ENCODE measurements at regions not wholly inside any gene's neighbourhood (a gene's known extent, or its start where the extent isn't known, plus 50 kb on each side); places are given as distances from the start of the nearest gene placed in this dataset.

DNA sequence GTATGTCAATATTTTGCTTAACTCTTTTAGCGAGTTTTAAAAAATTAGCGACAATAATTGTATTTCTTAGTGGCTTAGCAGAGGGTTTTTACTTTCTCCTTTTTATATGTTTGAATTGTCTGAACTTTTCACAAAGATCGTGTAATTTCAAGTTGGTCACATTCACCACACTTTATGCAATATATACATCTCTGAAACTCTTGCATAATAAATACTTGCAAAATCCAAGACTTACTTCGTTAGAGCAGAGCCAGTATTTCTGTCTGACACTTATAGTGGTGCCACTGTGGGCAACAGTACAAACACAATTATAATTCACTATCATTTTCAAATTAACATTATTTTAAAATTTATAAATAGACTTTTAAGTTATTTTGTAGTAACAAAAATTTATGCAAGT lies 62.0 kb downstream of the SUCNR1 start:
- Histone ChIP-seq H3K9ac (no peak overlapping the region), H3K36me3 (no peaks in the 10 kb centered on the region), H3K27me3 (no peaks in the 10 kb centered on the region), H3K27ac (no peak overlapping the region), H3K9me3 (replicated peaks in 1 of 11) (no peaks in the 10 kb centered on the region), H3K4me1 (no peaks in the 10 kb centered on the region), H3K4me3 (no peak overlapping the region), H4K20me1 (no peaks in the 10 kb centered on the region), H3K4me2 (no peak overlapping the region)
- TF ChIP-seq Cebpa-rat (IDR thresholded peaks at IDR 0.05) = no peak

DNA sequence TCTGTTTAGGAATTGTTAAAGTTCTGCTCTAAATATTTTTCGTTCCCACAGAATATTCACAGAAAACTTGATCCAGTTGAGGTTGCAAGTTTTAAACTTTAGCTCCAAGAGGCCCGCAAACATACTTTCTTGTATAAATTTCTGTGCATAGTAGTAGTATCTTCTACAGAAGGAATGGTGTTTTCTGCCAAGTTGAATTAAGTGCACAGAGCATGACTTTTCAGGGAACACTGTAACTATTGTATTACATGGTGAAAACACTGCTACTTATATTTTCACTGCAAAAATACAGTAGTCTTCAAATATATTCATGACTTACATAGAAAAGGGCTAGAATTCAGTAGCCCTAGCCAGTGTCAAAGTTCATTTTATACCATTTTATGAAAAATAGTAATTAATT lies 67.0 kb downstream of the SUCNR1 start:
- H3K27ac ChIP-seq = no peak overlapping the region
- H3K4me3 ChIP-seq = no peak overlapping the region
- no peaks in the 10 kb centered on the region for H3K36me3 ChIP-seq
- H4K20me1 ChIP-seq = no peaks in the 10 kb centered on the region
- H3K27me3 ChIP-seq = no peaks in the 10 kb centered on the region
- no peaks in the 10 kb centered on the region for H3K4me1 ChIP-seq
- no peak overlapping the region for H3K4me2 ChIP-seq
- TF ChIP-seq Cebpa-rat (IDR thresholded peaks at IDR 0.05) = no peak
- no peaks in the 10 kb centered on the region for H3K9me3 ChIP-seq (replicated peaks in 1 of 11)
- no peak overlapping the region for H3K9ac ChIP-seq

DNA sequence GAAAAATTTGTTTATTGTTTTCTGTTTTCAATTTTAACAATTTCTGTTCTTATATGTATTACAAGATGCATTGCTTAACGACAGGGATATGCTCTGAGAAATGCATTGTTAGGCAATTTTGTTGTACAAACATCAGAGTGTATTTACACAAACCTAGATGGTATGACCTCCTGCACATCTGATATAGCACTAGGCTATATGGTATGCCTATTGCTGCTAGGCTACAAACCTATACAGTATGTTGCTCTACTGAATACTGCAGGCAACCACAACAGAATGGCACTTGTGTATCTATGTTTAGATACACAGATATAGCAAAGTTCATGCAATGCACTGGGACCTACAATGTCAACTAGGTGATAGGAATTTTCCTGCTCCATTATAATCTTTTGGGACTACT lies 70.1 kb downstream of the SUCNR1 start:
- H4K20me1 ChIP-seq = no peaks in the 10 kb centered on the region
- no peaks in the 10 kb centered on the region for H3K36me3 ChIP-seq
- H3K4me3 ChIP-seq = no peak overlapping the region
- peaks cover 0 to 9% (median 0%) of the 10 kb centered on the region in 10 experiments; a peak in 2 of 20 replicates for H3K4me1 ChIP-seq
- H3K9me3 ChIP-seq (replicated peaks in 1 of 11) = no peaks in the 10 kb centered on the region
- TF ChIP-seq Cebpa-rat (IDR thresholded peaks at IDR 0.05) = no peak
- no peaks in the 10 kb centered on the region for H3K27me3 ChIP-seq
- H3K27ac ChIP-seq = no peak overlapping the region
- no peak overlapping the region for H3K4me2 ChIP-seq
- H3K9ac ChIP-seq = no peak overlapping the region

DNA sequence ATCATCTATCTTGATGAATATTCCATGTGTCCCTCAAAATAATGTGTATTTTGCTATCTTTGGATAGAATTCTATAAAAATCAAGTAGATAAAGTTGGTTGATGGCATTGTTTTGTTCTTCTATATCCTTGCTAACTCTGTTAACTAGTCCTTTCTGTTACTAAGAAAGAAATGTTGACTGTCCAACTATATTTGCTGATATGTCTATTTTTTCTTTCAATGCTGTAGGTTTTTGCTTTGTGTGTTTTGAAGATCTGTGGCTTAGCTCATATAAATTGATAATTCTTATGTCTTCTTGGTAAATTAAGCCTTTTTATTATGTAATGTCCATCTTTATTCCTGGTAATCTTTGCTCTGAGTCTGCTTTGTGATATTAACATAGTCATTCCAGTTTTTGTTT lies 70.9 kb downstream of the SUCNR1 start:
- Histone ChIP-seq H3K27me3 (no peaks in the 10 kb centered on the region), H3K36me3 (no peaks in the 10 kb centered on the region), H3K27ac (no peak overlapping the region), H4K20me1 (no peaks in the 10 kb centered on the region), H3K4me1 (peaks cover 0 to 9% (median 0%) of the 10 kb centered on the region in 10 experiments; a peak in 2 of 20 replicates), H3K9me3 (replicated peaks in 1 of 11) (no peaks in the 10 kb centered on the region), H3K4me2 (no peak overlapping the region), H3K4me3 (no peak overlapping the region), H3K9ac (no peak overlapping the region)
- TF ChIP-seq Cebpa-rat (IDR thresholded peaks at IDR 0.05) = no peak

DNA sequence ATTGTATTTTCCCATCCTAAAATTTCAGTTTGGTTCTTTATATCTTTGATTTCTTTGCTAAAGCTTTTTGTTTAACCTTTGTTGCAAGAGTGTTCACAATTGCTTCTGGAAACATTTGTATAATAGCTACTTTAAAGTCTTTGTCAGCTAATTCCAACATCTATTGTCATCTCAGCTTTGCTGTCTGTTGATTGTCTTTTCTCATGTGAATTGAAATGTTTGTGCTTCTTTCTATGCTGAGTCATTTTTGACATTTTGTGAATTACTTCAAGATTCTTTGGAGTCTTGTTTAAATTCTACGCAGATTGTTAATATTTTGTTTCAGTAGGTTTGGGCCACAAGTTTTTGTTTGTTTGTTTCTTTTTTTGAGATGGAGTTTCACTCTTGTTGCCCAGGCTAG lies 73.2 kb downstream of the SUCNR1 start:
- Histone ChIP-seq H3K9me3 (replicated peaks in 1 of 11) (peaks cover 0 to 4% (median 0%) of the 10 kb centered on the region in 11 experiments; a peak in 2 of 22 replicates), H3K4me1 (peaks cover 0 to 9% (median 0%) of the 10 kb centered on the region in 10 experiments; a peak in 2 of 20 replicates), H3K36me3 (no peaks in the 10 kb centered on the region), H4K20me1 (no peaks in the 10 kb centered on the region), H3K4me3 (no peak overlapping the region), H3K9ac (no peak overlapping the region), H3K4me2 (no peak overlapping the region), H3K27ac (no peak overlapping the region), H3K27me3 (no peaks in the 10 kb centered on the region)
- no peak for TF ChIP-seq Cebpa-rat (IDR thresholded peaks at IDR 0.05)

DNA sequence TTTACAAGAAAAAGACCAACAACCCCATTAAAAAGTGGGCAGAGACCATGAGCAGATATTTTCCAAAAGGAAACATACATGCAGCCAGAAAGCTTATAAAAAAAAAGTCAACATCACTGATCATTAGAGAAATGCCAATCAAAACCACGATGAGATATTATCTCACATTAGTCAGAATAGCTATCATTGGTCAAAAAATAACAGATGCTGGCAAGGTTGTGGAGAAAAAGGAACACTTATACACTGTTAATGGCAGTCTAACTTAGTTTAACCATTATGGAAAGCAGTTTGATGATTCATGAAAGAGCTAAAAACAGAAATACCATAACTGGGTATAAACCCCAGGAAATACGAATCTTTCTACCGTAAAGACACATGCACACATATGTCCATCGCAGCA lies 76.3 kb downstream of the SUCNR1 start:
- Histone ChIP-seq H3K9me3 (replicated peaks in 1 of 11) (peaks cover 0 to 4% (median 0%) of the 10 kb centered on the region in 11 experiments; a peak in 2 of 22 replicates), H3K4me2 (no peak overlapping the region), H3K4me1 (peaks cover 0 to 9% (median 0%) of the 10 kb centered on the region in 10 experiments; a peak in 2 of 20 replicates), H3K36me3 (no peaks in the 10 kb centered on the region), H4K20me1 (no peaks in the 10 kb centered on the region), H3K27me3 (no peaks in the 10 kb centered on the region), H3K9ac (no peak overlapping the region), H3K4me3 (no peak overlapping the region), H3K27ac (no peak overlapping the region)
- TF ChIP-seq Cebpa-rat (IDR thresholded peaks at IDR 0.05) = no peak

DNA sequence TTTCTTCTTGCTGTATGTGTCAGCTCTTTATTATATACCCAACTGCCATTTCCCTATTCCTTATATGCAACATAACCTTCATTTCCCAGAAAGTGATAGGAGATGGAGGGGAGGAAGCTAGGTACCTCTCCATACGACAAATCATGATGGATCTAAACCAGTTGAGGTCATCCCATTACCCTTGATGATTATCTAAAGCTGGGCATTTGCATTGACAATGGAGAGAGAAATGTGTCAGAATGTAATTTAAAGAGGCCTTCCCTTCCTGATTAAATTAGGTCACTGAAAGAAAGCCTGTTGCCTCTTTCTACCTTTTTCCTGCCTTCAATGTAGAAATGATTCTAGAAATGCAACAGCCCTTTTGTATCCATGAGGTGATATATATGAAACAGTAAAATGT lies 81.9 kb downstream of the SUCNR1 start:
- no peaks in the 10 kb centered on the region for H3K9me3 ChIP-seq (replicated peaks in 1 of 11)
- no peak overlapping the region for H3K27ac ChIP-seq
- no peaks in the 10 kb centered on the region for H3K4me1 ChIP-seq
- no peaks in the 10 kb centered on the region for H4K20me1 ChIP-seq
- H3K4me2 ChIP-seq = no peak overlapping the region
- H3K4me3 ChIP-seq = no peak overlapping the region
- no peaks in the 10 kb centered on the region for H3K27me3 ChIP-seq
- H3K36me3 ChIP-seq = no peaks in the 10 kb centered on the region
- no peak overlapping the region for H3K9ac ChIP-seq
- no peak for TF ChIP-seq Cebpa-rat (IDR thresholded peaks at IDR 0.05)

DNA sequence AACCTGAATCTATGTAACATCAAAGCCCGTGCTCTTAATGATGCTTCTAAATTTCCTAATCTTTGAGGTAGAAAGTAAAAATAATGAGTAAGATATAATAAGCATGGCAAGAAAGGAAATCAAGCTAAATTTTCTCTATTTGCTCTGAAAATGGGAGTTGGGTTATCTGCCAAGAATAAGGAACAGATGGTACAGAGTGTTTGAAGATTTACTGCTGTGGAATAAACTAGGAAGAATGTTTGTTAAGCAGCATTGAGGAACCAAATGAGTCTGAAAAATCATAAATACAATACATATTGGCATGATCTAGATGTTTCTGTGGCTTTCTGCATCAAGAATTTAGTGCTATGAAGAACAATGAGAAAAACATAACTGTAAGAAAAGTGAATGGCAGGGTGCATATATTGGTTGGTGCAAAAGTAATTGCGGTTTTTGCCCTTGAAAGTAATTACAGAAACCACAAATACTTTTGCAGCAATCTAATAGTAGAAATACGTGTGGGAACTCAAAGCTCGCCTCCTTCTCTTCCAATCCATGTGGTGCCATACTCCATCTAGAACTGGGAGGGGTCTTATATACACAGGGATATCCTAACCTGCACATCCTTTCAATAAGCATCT lies 87.6 kb downstream of the SUCNR1 start:
- no peak for TF ChIP-seq Cebpa-rat (IDR thresholded peaks at IDR 0.05)
- Histone ChIP-seq H4K20me1 (no peaks in the 10 kb centered on the region), H3K4me1 (no peaks in the 10 kb centered on the region), H3K27ac (no peak overlapping the region), H3K4me2 (no peak overlapping the region), H3K9me3 (replicated peaks in 1 of 11) (no peaks in the 10 kb centered on the region), H3K4me3 (no peak overlapping the region), H3K9ac (no peak overlapping the region), H3K36me3 (no peaks in the 10 kb centered on the region), H3K27me3 (no peaks in the 10 kb centered on the region)

DNA sequence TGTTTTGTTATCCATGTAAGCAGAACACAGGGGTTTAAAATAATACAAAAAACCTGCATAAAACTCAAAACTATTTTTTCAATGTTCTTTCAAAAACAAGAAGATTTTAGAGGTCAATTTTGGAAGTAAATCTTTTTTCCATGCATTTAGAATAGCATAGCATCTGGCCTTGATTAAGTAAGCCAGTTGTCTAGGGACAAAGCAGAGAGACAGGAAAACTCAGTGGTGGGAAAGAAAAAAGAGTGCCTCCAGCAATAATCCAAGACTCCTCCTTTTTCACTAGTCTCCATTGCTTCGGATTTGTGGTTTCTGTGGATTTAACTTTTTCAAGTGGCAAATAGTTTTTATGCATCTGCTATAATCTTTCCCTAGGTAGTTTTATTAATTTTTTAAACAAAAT lies 88.9 kb downstream of the SUCNR1 start:
- Histone ChIP-seq H3K9ac (no peak overlapping the region), H3K27ac (no peak overlapping the region), H3K36me3 (no peaks in the 10 kb centered on the region), H3K4me3 (no peak overlapping the region), H3K4me1 (no peaks in the 10 kb centered on the region), H3K9me3 (replicated peaks in 1 of 11) (no peaks in the 10 kb centered on the region), H3K27me3 (no peaks in the 10 kb centered on the region), H4K20me1 (no peaks in the 10 kb centered on the region), H3K4me2 (no peak overlapping the region)
- no peak for TF ChIP-seq Cebpa-rat (IDR thresholded peaks at IDR 0.05)

DNA sequence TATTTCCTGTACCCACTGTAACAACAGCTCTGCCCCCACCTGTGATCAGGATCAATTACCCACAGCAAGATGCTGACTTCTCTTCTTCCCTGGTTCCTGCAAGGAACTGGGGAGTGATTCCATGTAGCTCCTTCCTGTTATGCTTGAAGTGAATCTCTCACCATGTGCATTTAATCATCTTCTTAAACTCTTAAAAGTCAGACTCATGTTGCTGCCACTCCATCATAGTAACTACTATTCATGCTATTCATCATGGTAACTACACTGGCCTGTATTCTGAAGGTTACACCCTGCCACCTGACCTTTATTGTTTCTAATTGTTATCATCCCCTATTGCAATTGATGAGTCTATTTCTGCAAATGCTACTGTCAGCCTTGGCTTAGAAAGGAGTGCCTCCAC lies 89.5 kb downstream of the SUCNR1 start:
- Histone ChIP-seq H3K4me1 (no peaks in the 10 kb centered on the region), H3K27ac (no peak overlapping the region), H3K36me3 (no peaks in the 10 kb centered on the region), H4K20me1 (no peaks in the 10 kb centered on the region), H3K27me3 (no peaks in the 10 kb centered on the region), H3K9ac (no peak overlapping the region), H3K4me3 (no peak overlapping the region), H3K9me3 (replicated peaks in 1 of 11) (no peaks in the 10 kb centered on the region), H3K4me2 (no peak overlapping the region)
- TF ChIP-seq Cebpa-rat (IDR thresholded peaks at IDR 0.05) = no peak
